T-helper 2 cell treated with Interferon-gamma antibody and Interleukin-4, amounts not matched to agents 5 μg/mL and 100 μg/mL, for 36 hours (primary cell): ENCODE measurements at regions not wholly inside any gene's neighbourhood (a gene's known extent, or its start where the extent isn't known, plus 50 kb on each side); places are given as distances from the start of the nearest gene placed in this dataset.

Source experiments
- DNase-seq: peaks from one replicate; pipeline ENCODE4 v3.0.0; 2021; ENCODE audit warnings: low spot score
- H3K27ac Mint-ChIP-seq: one replicate; pipeline ENCODE4 v1.8.0; 2021; ENCODE audit warnings: mild to moderate bottlenecking, mixed read lengths
- H3K27me3 Mint-ChIP-seq: one replicate; pipeline ENCODE4 v1.8.0; 2021; ENCODE audit warnings: low read depth, mixed read lengths
- H3K36me3 Mint-ChIP-seq: one replicate; pipeline ENCODE4 v1.8.0; 2021; ENCODE audit warnings: low read depth, mixed read lengths
- H3K4me1 Mint-ChIP-seq: one replicate; pipeline ENCODE4 v1.8.0; 2021; ENCODE audit warnings: low read depth, mixed read lengths
- H3K4me3 Mint-ChIP-seq: one replicate; pipeline ENCODE4 v1.8.0; 2022; ENCODE audit warnings: mild to moderate bottlenecking, moderate library complexity, mixed read lengths
- H3K9me3 Mint-ChIP-seq: one replicate; pipeline ENCODE4 v1.8.0; 2021; ENCODE audit warnings: mixed read lengths

- Mint-ChIP-seq H3K9me3 (no peaks in the 10 kb centered on the region), H3K27ac (no peak overlapping the region), H3K27me3 (no peaks in the 10 kb centered on the region), H3K4me1 (peaks cover 17% of the 10 kb centered on the region), H3K4me3 (peak overlapping the region; percentile 1), H3K36me3 (no peaks in the 10 kb centered on the region)
- no peak for DNase-seq
Observed at GRCh38 chr5:111582993-111583601, 70.8 kb upstream of the STARD4 start.

- Mint-ChIP-seq H3K9me3 (no peaks in the 10 kb centered on the region), H3K4me3 (no peak overlapping the region), H3K36me3 (no peaks in the 10 kb centered on the region), H3K27ac (no peak overlapping the region), H3K4me1 (peaks cover 13% of the 10 kb centered on the region), H3K27me3 (no peaks in the 10 kb centered on the region)
- DNase-seq = no peak
Observed at GRCh38 chr5:111582451-111582850, 70.1 kb upstream of the STARD4 start.

GRCh38 chr5:111580956-111581355 is 68.6 kb upstream of the STARD4 start:
- no peak for DNase-seq
- Mint-ChIP-seq H3K4me1 (peaks cover 11% of the 10 kb centered on the region), H3K27ac (no peak overlapping the region)

GRCh38 chr5:111574311-111574710 is 62.0 kb upstream of the STARD4 start:
- no peak for DNase-seq
- H3K27me3 Mint-ChIP-seq = peaks cover 3% of the 10 kb centered on the region
- no peak overlapping the region for H3K27ac Mint-ChIP-seq

More at GRCh38 chr5:111580956-111581355, 68.6 kb upstream of the STARD4 start:
- Mint-ChIP-seq H3K36me3 (no peaks in the 10 kb centered on the region), H3K4me3 (no peak overlapping the region), H3K9me3 (no peaks in the 10 kb centered on the region), H3K27me3 (no peaks in the 10 kb centered on the region)

GRCh38 chr5:111572561-111572960 is 60.2 kb upstream of the STARD4 start:
- Mint-ChIP-seq H3K27ac (no peak overlapping the region), H3K4me3 (no peak overlapping the region), H3K27me3 (peaks cover 3% of the 10 kb centered on the region), H3K36me3 (no peaks in the 10 kb centered on the region), H3K4me1 (no peaks in the 10 kb centered on the region), H3K9me3 (no peaks in the 10 kb centered on the region)
- no peak for DNase-seq

More at GRCh38 chr5:111574311-111574710, 62.0 kb upstream of the STARD4 start:
- Mint-ChIP-seq H3K4me3 (no peak overlapping the region), H3K36me3 (no peaks in the 10 kb centered on the region), H3K4me1 (no peaks in the 10 kb centered on the region), H3K9me3 (no peaks in the 10 kb centered on the region)

- H3K27ac Mint-ChIP-seq = no peak overlapping the region
- no peaks in the 10 kb centered on the region for H3K4me1 Mint-ChIP-seq
- peaks cover 11% of the 10 kb centered on the region for H3K27me3 Mint-ChIP-seq
- no peaks in the 10 kb centered on the region for H3K9me3 Mint-ChIP-seq
- no peak overlapping the region for H3K4me3 Mint-ChIP-seq
- DNase-seq = no peak
- no peaks in the 10 kb centered on the region for H3K36me3 Mint-ChIP-seq
Observed at GRCh38 chr5:111563031-111563822, 50.9 kb upstream of the STARD4 start.

- H3K4me1 Mint-ChIP-seq = no peaks in the 10 kb centered on the region
- no peak overlapping the region for H3K4me3 Mint-ChIP-seq
Observed at GRCh38 chr5:111562561-111562960, 50.2 kb upstream of the STARD4 start.

More at GRCh38 chr5:111562561-111562960, 50.2 kb upstream of the STARD4 start:
- no peak for DNase-seq
- Mint-ChIP-seq H3K27me3 (peaks cover 14% of the 10 kb centered on the region), H3K9me3 (no peaks in the 10 kb centered on the region), H3K27ac (no peak overlapping the region), H3K36me3 (no peaks in the 10 kb centered on the region)
